A549 (cell line): ENCODE measurements at regions not wholly inside any gene's neighbourhood (a gene's known extent, or its start where the extent isn't known, plus 50 kb on each side); places are given as distances from the start of the nearest gene placed in this dataset.

Experiments used
- ATAC-seq, 2 experiments: fragments of 200-7000 bp in 1 of 2; fragments of >200 bp in 1 of 2; cut with Nextera tagmentation in 1 of 2; cut with Tn5 transposase in 1 of 2; 3 replicates each; pipeline versions ENCODE4 v1.8.0 to v1.9.1; 2018 to 2020; ENCODE audit warnings: mild to moderate bottlenecking in 1 of 2, moderate library complexity in 1 of 2
- CTCF ChIA-PET: fragments of 300-600 bp; sonication (Branson Sonifier 250); formaldehyde crosslinking; extraction: SDS; loops from one replicate; lab custom pipeline; 2021; ENCODE audit warnings: antibody characterized with exemption, inconsistent platforms; lab: Yijun Ruan, JAX
- POLR2A ChIA-PET: fragments of 350-600 bp; formaldehyde crosslinking; extraction: SDS; loops from one replicate; lab custom pipeline; 2021; ENCODE audit warnings: antibody characterized with exemption, inconsistent platforms; lab: Yijun Ruan, JAX
- DNase-seq, 2 experiments: peaks; one replicate each; pipeline versions ENCODE4 v3.0.0 to v3.0.0-alpha.2; 2011 to 2016; ENCODE audit warnings: low read depth in 1 of 2, low spot score in 1 of 2
- FAIRE-seq: peaks from 2 replicates; lab custom pipeline; 2011; peaks lifted over from hg19 to GRCh38; lab: Jason Lieb, UNC
- H3K27ac ChIP-seq, 2 experiments: fragments of >200 bp; sonication (Bioruptor Twin); formaldehyde crosslinking; 3 replicates each; pipeline ENCODE4 v1.5.1; 2016 to 2017
- H3K4me1 ChIP-seq: fragments of >200 bp; sonication (Bioruptor Twin); formaldehyde crosslinking; 3 replicates; pipeline ENCODE4 v1.6.1; 2016
- H3K4me2 ChIP-seq: fragments of >200 bp; sonication (Bioruptor Twin); formaldehyde crosslinking; 3 replicates; pipeline ENCODE4 v1.6.1; 2016
- H3K4me3 ChIP-seq: fragments of >200 bp; sonication (Bioruptor Twin); formaldehyde crosslinking; 3 replicates; pipeline ENCODE4 v1.5.1; 2016
- H3K9me3 ChIP-seq: fragments of >200 bp; sonication (Bioruptor Twin); formaldehyde crosslinking; 3 replicates; pipeline ENCODE4 v1.6.1; 2016
- CBX2 ChIP-seq: fragments of 200-600 bp; sonication (generic); IDR thresholded peaks from 2 replicates; pipeline ENCODE4 v1.6.1; 2016; ENCODE audit warnings: low read depth, mild to moderate bottlenecking, borderline replicate concordance
- CBX8 ChIP-seq: fragments of 200-600 bp; sonication (generic); IDR thresholded peaks from 2 replicates; pipeline ENCODE4 v1.6.1; 2016
- CEBPB ChIP-seq, 2 experiments: fragments of >200 bp in 1 of 2; sonication (Bioruptor Twin) in 1 of 2; formaldehyde crosslinking in 1 of 2; IDR thresholded peaks; 2 replicates each; pipeline ENCODE4 v1.6.1; 2012 to 2016
- CHD2 ChIP-seq: fragments of 150-350 bp; IDR thresholded peaks from 2 replicates; pipeline ENCODE4 v1.6.1; 2014; ENCODE audit warnings: low read length; ENCODE audit not compliant: partially characterized antibody
- EP300 ChIP-seq, 2 experiments: fragments of >200 bp; sonication (Bioruptor Twin); formaldehyde crosslinking; IDR thresholded peaks; 2 replicates in 1 of 2; 3 replicates in 1 of 2; pipeline ENCODE4 v1.6.1; 2016 to 2017
- ESRRA ChIP-seq: fragments of 150-350 bp; IDR thresholded peaks from 2 replicates; pipeline ENCODE4 v1.6.1; 2014; ENCODE audit warnings: mild to moderate bottlenecking, low read length, borderline replicate concordance
- FOSL2 ChIP-seq, 2 experiments: fragments of 450-650 bp in 1 of 2; fragments of >200 bp in 1 of 2; sonication (Bioruptor Twin) in 1 of 2; formaldehyde crosslinking; IDR thresholded peaks; 2 replicates each; pipeline versions ENCODE4 v1.5.0 to v1.6.1; 2016 to 2020; ENCODE audit warnings: mild to moderate bottlenecking in 1 of 2, moderate library complexity in 1 of 2
- HDAC2 ChIP-seq: fragments of 200-600 bp; sonication (generic); IDR thresholded peaks from 2 replicates; pipeline ENCODE4 v1.6.1; 2016
- HEYL ChIP-seq: fragments of 250-450 bp; sonication (Bioruptor Pico); IDR thresholded peaks from 2 replicates; pipeline ENCODE4 v1.8.0; 2021; ENCODE audit warnings: mild to moderate bottlenecking, moderate library complexity
- JUN ChIP-seq, 2 experiments: fragments of >200 bp; sonication (Bioruptor Twin); formaldehyde crosslinking; IDR thresholded peaks; 2 replicates in 1 of 2; 3 replicates in 1 of 2; pipeline ENCODE4 v1.6.1; 2016 to 2017
- KDM1A ChIP-seq: fragments of 200-600 bp; sonication (generic); IDR thresholded peaks from 2 replicates; pipeline ENCODE4 v1.6.1; 2016; ENCODE audit warnings: low read depth, mild to moderate bottlenecking
- KDM5A ChIP-seq: fragments of 200-600 bp; sonication (generic); IDR thresholded peaks from 2 replicates; pipeline ENCODE4 v1.6.1; 2016; ENCODE audit warnings: antibody characterized with exemption, mild to moderate bottlenecking
- MAFK ChIP-seq: fragments of 450-650 bp; IDR thresholded peaks from 2 replicates; pipeline ENCODE4 v1.6.1; 2014; ENCODE audit not compliant: partially characterized antibody
- NFE2L2 ChIP-seq: fragments of 150-350 bp; conservative IDR thresholded peaks from 2 replicates; pipeline ENCODE4 v1.6.1; 2014; ENCODE audit warnings: low read length
- PHF8 ChIP-seq: fragments of 200-600 bp; sonication (generic); IDR thresholded peaks from 2 replicates; pipeline ENCODE4 v1.6.1; 2016; ENCODE audit warnings: low read depth, mild to moderate bottlenecking, antibody characterized with exemption, moderate library complexity, borderline replicate concordance
- RFX5 ChIP-seq: fragments of 450-650 bp; IDR thresholded peaks from 2 replicates; pipeline ENCODE4 v1.7.1; 2014; ENCODE audit warnings: antibody characterized with exemption, mild to moderate bottlenecking, moderate library complexity
- SMC3 ChIP-seq: fragments of >200 bp; sonication (Bioruptor Twin); formaldehyde crosslinking; IDR thresholded peaks from 3 replicates; pipeline ENCODE4 v1.6.1; 2018; ENCODE audit warnings: inconsistent platforms
- SREBF2 ChIP-seq: fragments of 450-650 bp; IDR thresholded peaks from 2 replicates; pipeline ENCODE4 v1.6.1; 2014; ENCODE audit warnings: mild to moderate bottlenecking, moderate library complexity
- ZC3H11A ChIP-seq: fragments of 450-650 bp; IDR thresholded peaks from 2 replicates; pipeline ENCODE4 v1.6.1; 2014; ENCODE audit warnings: antibody characterized with exemption, mild to moderate bottlenecking
- ZFP36 ChIP-seq: fragments of 450-650 bp; IDR thresholded peaks from 2 replicates; pipeline ENCODE4 v1.6.1; 2014; ENCODE audit warnings: borderline replicate concordance; ENCODE audit not compliant: partially characterized antibody
- WGBS: methylation state at CpG from one replicate; pipeline ENCODE4 v1.1.6; 2017; ENCODE audit errors: missing lambda C conversion rate; 5-methylcytosine and 5-hydroxymethylcytosine counted together
- TF ChIP-seq, protein P1 (sequence below): fragments of 150-350 bp; IDR thresholded peaks from 2 replicates; pipeline ENCODE4 v1.6.1; 2014; ENCODE audit warnings: low read depth, mild to moderate bottlenecking, low read length
- TF ChIP-seq, protein P2 (sequence below): IDR thresholded peaks from 2 replicates; pipeline ENCODE4 v1.6.1; 2012
- TF ChIP-seq, protein P3 (sequence below): fragments of 450-650 bp; IDR thresholded peaks from 2 replicates; pipeline ENCODE4 v1.6.1; 2014; ENCODE audit warnings: antibody characterized with exemption

DNA sequence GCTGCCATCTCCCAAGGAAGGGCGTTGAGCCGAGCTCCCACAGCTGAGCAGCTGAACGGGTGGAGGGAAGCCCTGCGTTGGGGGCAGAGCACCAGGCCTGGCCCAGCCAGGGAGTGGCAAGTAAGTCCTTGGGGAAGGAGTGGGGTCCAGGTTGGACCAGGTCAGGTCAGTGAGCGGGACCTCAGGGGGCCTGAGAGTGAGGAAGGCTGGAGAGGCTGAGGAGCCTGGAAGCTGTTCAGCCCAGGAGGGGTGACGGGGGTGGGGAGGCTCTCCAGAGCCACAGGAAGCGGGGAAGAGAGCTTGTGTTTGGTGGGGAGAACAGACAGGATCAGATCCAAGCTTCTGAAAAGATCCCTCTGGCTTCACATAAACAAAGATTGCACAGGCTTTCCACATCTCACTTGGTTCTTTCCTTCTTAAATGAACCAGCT is 55.4 kb upstream of the ATP12A start:
- no peak for FAIRE-seq
- Histone ChIP-seq H3K9me3 (no peaks in the 10 kb centered on the region), H3K27ac (no peak overlapping the region), H3K4me2 (no peak overlapping the region), H3K4me1 (no peaks in the 10 kb centered on the region), H3K4me3 (no peak overlapping the region)
- DNase-seq: no peak
- ChIA-PET POLR2A (no interaction called here), CTCF (interaction anchor here (1.1 kb wide), 1 partner anchor 18 kb away, joined by 3 read pairs; no protein-coding TSS in a partner anchor)
- 76% methylated on average over 7 of the region's 7 CpGs for WGBS
- no peak for TF ChIP-seq NFE2L2
- TF ChIP-seq HEYL: no peak
- TF ChIP-seq FOSL2 (IDR thresholded peaks at IDR 0.05): no peak
- no peak for TF ChIP-seq FOSL2 (CRISPR knock-in tag; IDR thresholded peaks at IDR 0.05)
- no peak for TF ChIP-seq CBX2
- no peak for TF ChIP-seq EP300 (IDR thresholded peaks at IDR 0.05)
- TF ChIP-seq SREBF2: no peak
- TF ChIP-seq ZC3H11A: no peak
- TF ChIP-seq, protein P1, sequence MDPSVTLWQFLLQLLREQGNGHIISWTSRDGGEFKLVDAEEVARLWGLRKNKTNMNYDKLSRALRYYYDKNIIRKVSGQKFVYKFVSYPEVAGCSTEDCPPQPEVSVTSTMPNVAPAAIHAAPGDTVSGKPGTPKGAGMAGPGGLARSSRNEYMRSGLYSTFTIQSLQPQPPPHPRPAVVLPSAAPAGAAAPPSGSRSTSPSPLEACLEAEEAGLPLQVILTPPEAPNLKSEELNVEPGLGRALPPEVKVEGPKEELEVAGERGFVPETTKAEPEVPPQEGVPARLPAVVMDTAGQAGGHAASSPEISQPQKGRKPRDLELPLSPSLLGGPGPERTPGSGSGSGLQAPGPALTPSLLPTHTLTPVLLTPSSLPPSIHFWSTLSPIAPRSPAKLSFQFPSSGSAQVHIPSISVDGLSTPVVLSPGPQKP: no peak
- no peak for TF ChIP-seq JUN (IDR thresholded peaks at IDR 0.05)
- no peak for TF ChIP-seq KDM5A
- no peak for TF ChIP-seq RFX5
- TF ChIP-seq, protein P2, sequence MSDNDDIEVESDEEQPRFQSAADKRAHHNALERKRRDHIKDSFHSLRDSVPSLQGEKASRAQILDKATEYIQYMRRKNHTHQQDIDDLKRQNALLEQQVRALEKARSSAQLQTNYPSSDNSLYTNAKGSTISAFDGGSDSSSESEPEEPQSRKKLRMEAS: no peak
- ATAC-seq: no peak

DNA sequence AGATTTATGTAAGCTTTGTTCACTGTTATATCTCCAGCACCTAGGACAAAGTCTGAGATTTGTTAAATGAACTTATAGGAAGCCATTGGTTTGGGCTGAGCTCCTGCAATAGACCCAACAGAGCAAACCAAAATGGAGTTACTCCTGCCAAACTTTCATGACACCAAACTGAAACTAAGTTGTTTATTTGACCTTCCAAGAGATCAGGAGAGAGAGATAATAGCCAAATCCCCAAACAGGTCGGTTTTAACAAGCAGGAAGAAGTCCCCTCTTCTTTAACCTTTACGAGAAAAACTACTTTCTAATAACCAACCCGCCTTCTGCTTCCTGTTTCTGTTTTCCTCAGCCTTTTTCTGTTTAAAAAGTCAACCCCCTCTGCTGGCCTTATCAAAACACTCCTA is 54.9 kb upstream of the ATP12A start:
- Histone ChIP-seq H3K9me3 (no peaks in the 10 kb centered on the region), H3K27ac (no peak overlapping the region), H3K4me3 (no peak overlapping the region), H3K4me2 (no peak overlapping the region), H3K4me1 (no peaks in the 10 kb centered on the region)
- no peak for ATAC-seq
- 60% methylated on average over 3 of the region's 3 CpGs for WGBS
- FAIRE-seq: no peak
- TF ChIP-seq RFX5 (no peak), SMC3 (no peak), CEBPB (IDR thresholded peaks at IDR 0.05) (no peak), ZFP36 (no peak), JUN (IDR thresholded peaks at IDR 0.05) (no peak), CBX8 (no peak), HDAC2 (no peak), CBX2 (no peak), PHF8 (no peak), ESRRA (no peak), MAFK (no peak), KDM1A (no peak), CHD2 (no peak)
- TF ChIP-seq, protein P3, sequence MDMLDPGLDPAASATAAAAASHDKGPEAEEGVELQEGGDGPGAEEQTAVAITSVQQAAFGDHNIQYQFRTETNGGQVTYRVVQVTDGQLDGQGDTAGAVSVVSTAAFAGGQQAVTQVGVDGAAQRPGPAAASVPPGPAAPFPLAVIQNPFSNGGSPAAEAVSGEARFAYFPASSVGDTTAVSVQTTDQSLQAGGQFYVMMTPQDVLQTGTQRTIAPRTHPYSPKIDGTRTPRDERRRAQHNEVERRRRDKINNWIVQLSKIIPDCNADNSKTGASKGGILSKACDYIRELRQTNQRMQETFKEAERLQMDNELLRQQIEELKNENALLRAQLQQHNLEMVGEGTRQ: no peak
- ChIA-PET CTCF (interaction anchor here (1.1 kb wide), 1 partner anchor 18 kb away, joined by 3 read pairs; no protein-coding TSS in a partner anchor), POLR2A (no interaction called here)
- DNase-seq: no peak
